ENCODE measurements at regions not wholly inside any gene's neighbourhood (a gene's known extent, or its start where the extent isn't known, plus 50 kb on each side); places are given as distances from the start of the nearest gene placed in this dataset.

DNA sequence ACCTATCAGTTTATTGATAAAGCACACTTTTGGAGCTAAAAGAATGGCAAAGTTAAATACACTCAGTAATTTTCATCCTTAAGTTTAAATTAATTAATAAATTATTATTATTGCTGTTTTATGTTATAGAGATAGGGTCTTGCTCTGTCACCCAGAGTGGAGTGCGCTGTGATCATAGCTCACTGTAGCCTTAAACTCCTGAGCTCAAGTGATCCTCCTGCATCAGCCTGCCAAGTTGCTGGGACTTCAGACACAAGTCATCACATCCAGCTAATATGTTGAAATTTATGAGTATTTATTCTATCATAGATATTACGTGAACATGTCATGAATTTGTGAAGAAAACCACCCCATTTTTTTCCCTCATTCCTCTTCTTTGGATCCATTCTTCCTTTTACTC is 64.2 kb downstream of the GJA1 start:
- no peak for DNase-seq

DNA sequence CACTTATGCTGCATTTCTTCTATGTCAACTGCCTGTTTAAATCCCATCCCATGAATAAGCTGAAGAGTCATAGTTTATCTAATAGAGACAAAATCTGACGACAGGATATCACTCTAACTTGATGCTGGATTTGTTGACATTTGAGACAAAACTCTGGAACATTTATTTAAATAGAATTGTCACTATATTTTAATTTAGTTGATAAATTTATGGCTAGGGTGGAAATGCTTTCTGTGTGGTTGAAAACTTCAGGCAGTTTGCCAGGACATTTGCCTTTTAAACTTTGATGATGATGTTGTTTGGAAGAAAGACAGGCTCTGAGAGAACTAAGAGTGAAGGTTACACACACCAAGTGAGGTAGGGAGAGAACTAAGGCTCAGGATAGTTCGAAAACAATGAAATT is 68.1 kb downstream of the GJA1 start:
- DNase-seq: no peak

DNA sequence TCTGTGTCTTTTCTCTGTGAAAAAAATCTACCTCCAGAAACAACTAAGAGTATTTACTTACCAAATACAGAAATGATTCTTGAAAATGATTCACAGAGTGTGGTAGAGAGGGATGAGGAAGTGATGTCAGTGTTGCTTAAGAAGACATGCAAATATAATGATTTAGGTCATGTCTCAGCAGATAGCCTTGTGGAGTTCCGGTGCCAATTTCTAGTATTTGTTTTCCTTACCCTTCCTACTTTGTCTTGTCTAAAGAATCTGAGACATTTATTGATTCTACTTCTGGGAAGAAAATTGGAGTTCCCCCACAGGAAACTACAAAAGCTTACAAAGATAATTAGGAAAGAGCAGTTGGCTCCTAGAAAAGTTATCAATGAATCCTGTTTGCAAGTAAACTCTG is 68.8 kb downstream of the GJA1 start:
- DNase-seq: no peak

- DNase-seq: no peak
These were observed 69.8 kb downstream of the GJA1 start for GRCh38 chr6:121505284-121505683.

DNA sequence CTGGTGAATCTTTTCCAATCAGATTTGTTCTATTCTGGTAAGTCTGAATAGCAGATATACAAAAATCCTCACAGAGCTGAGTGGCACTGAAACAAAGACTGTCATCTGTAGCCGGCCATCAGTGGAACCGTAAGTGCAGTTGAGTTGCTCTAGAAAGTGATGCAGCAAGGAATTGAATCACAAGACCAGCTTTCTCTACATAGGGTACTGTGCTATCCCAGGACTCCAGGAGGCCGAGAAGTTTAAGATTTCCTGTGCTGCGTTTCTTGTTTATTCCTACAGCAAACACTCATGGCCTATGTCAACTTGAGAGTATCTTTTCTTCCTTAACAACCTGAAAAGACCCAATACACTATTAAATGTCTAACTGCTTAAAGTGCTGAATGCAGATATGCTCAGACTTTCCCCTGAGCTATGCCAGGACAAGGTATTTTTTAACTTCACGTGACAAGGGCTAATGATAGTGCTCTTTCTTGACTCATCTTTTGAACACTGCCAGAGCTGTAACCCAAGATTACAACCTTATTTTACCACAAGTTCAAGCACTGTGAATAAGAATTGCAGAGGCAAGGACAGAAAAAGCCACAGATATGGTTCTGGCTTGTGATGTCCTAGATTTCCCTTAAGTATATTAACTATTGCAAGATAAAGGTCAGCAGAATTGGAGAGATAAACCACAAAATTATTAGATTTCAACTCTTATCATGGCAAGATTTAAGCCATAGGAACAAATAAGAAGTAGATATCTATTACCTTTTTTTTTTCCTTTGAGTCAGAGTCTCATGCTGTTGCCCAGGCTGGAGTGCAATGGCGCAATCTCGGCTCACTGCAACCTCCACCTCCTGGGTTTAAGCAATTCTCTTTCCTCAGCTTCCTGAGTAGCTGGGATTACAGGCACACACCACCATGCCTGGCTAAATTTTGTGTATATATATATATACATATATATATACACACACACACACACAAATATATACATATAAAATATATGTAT is 71.6 kb downstream of the GJA1 start:
- DNase-seq: no peak

- DNase-seq: no peak
These were observed 75.2 kb downstream of the GJA1 start for GRCh38 chr6:121510568-121511177.

DNA sequence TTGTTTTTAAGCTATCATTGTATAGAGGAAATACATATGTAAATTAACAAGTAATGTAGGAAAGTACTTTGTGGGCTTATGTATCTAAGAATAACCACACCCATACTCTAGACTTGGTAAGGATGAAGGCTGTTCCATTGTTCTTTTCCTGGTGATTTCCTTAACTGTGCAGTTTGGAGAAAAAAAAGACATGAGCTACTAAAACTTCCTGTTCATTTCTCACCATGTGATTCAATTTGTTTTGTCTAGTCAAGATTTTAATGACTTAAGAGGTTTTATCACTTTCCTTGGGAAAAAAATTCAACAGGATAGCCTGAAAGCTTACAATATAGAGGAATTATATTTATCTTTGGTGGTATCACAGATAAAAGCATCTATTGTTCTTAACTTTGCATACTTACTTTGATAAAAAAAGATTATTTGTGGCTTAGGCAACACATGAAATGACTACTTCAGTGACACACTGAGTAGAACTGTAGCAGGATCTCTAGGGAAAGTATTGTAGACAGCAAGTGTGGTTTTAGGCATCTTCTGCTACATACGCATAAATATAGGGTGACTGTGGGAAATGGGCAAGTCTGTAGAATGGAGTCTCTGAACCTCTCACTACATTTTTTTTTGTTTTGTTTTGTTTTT is 80.3 kb downstream of the GJA1 start:
- no peak for DNase-seq

DNA sequence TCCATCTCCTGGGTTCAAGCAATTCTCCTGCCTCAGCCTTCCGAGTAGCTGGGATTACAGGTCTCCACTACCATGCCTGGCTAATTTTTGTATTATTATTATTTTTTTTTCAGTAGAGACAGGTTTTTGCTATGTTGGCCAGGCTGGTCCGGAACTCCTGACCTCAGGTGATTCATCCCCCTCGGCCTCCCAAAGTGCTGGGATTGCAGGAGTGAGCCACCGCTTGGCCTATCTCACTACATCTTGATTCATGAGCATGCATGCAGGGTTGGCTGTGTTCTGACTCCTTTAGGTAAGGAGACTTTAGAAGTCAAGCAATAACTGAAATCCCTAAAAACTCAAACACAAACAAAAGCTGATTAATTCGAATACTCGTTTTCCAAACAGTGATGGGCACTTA is 80.9 kb downstream of the GJA1 start:
- DNase-seq: no peak

- no peak for DNase-seq
These were observed 85.1 kb downstream of the GJA1 start for GRCh38 chr6:121520337-121521163.

DNA sequence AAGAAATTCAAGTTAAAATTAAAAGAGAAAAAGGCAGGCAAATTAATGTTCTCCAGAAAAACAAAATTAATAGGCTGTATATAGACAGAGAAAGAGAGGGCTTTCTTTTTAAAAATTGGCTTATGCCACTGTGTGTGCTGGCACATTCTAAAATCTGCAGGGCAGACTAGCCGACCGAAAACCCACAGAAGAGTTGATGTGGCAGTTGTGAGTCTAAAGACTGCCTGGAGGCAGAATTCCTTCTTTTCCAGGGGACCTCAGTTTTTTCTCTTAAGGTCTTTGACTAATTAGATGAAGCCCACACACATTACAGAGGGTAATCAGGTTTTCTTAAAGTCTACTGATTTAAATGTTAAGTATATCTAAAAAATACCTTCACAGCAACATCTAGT is 85.7 kb downstream of the GJA1 start:
- DNase-seq: no peak

- no peak for DNase-seq
These were observed 86.8 kb downstream of the GJA1 start for GRCh38 chr6:121522265-121522664.

- DNase-seq: no peak
These were observed 87.4 kb downstream of the GJA1 start for GRCh38 chr6:121522771-121523386.

- DNase-seq: no peak
These were observed 88.2 kb downstream of the GJA1 start for GRCh38 chr6:121523628-121524027.

DNA sequence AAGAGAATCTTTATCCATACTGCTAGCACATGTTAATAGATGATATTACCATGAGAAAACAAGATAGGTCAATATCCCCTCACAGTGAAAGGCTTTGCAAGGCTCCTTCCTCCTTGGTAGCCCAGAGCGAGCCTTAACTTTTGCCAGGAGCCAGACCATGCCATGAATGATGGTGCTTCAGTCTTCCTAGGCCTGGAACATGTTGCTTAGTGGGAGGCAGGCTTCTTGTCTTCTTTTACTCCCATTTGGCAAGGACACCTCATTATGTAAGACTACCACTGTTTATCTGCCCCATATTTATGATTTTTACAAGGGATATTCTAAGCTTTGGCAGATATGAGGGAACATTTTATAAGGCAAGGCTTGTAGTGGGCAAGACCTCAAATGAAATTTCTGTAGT is 90.8 kb downstream of the GJA1 start:
- DNase-seq: no peak

DNA sequence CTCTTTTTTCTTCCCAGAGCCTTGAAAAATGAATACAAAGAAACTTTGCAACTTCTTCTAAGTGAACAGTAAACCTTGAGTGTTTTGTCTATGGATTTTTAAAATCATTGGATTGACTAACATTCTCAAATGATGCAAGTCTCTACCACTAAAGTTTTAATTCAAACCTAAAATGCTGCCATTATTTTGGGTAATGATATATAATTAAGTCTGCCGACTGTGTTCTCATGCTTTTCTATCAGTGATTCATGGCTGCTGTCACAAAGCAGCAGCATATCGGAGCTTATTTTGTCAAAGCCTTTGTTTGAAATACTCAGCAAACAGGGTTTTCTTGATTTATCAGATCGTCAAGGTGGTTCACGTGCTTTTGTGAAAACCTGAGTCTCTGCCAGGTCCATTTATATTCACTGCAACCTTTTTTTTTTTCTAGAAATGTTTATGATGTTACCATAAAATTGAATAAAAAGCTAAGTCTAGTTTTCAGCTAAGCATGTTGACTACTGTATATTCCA is 96.3 kb downstream of the GJA1 start:
- DNase-seq: no peak

GRCh38 chr6:121533321-121533841 is 97.9 kb downstream of the GJA1 start:
- no peak for DNase-seq

DNA sequence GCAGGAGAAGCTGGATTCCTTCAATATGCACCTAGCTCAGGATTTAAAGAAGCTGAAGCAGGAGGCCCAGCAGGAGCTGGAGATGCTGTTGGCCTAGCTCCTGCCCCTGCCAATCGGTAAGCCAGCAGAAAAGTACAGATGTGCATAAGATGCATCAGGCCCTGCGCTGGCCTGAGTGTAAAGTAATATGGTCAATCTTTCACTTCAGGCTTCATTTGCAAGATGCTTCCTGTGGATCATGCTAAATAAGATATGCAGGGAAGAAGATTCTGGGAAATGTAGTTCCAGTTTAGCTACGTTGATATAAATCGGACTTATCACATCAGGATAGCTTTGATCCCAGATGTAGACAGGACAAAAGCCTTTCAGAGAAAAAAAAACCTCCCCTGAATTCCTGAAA is 100.3 kb downstream of the GJA1 start:
- no peak for DNase-seq

DNA sequence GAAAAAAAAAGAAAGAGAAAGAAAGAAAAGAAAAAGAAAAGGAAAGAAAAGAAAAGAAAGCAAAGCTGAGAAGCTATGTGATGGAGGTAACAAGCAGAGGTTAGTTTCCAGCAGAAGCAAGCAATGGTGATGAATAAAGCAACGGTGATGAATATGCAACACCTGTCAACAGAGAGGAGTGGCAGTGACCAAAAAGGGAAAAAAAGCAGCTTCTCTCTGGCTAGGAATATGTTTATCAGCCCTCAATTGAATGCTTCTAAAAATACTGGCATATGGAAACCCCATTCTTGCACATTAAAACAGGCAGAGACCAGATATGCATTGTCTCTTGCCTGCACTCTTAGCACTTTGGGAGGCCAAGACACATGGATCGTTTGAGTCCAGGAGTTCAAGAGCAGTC is 100.9 kb downstream of the GJA1 start:
- DNase-seq: no peak

- no peak for DNase-seq
These were observed 104.0 kb downstream of the GJA1 start for GRCh38 chr6:121539439-121539838.

DNA sequence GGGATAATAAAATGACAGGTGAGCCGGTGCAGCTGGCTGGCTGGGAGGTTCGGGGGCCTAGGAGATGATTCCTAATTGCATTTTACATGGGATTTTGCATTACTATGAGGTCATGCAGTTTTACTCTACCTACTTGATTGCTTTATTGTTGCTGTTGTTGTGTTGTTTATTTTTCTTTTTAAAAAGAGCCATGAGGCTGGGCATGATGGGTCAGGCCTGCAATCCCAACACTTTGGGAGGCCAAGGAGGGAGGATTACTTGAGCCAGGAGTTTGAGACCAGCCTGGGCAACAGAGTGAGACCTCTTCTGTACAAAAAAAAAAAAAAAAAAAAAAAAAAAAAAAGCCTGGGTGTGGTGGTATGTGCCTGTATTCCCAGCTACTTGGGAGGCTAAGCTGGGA is 104.8 kb downstream of the GJA1 start:
- no peak for DNase-seq

GRCh38 chr6:121544691-121545090 is 109.2 kb downstream of the GJA1 start:
- DNase-seq: no peak

DNA sequence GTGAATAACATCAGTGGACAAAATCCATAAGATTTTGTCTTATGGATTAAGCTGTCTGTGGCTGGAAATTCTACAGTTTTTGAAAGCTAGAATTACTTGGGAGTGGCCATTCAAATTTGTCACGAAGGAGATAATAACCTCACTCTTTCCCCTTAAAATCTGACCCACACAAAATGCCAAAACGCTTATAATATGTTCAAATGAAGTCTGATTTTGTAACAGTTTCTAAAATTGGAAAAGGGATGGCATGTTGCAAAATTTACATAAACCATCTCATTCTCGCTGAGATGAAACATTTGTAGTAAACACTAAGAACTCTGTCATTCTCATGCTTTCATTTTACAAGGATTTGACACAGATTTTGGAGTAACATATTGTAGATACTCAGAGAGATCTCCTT is 112.7 kb downstream of the GJA1 start:
- no peak for DNase-seq

Data from NCI-H526 (cell line).